ES-I3 (cell line): ENCODE measurements at regions not wholly inside any gene's neighbourhood (a gene's known extent, or its start where the extent isn't known, plus 50 kb on each side); places are given as distances from the start of the nearest gene placed in this dataset.

ENCODE experiments used
- H3K36me3 ChIP-seq: 2 replicates; pipeline ENCODE4 v1.6.1; 2013; ENCODE audit warnings: mild to moderate bottlenecking, low read length, control low read depth, moderate library complexity; ENCODE audit not compliant: insufficient read depth
- H3K4me1 ChIP-seq: 2 replicates; pipeline ENCODE4 v1.6.1; 2013; ENCODE audit warnings: mild to moderate bottlenecking, control low read depth, low read length; ENCODE audit not compliant: insufficient read depth
- H3K9ac ChIP-seq: 2 replicates; pipeline ENCODE4 v1.6.1; 2013; ENCODE audit warnings: low read depth, mild to moderate bottlenecking, low read length, moderate library complexity
- H3K9me3 ChIP-seq: 2 replicates; pipeline ENCODE4 v1.6.1; 2013; ENCODE audit warnings: mild to moderate bottlenecking, low read length, moderate library complexity; ENCODE audit not compliant: control insufficient read depth, insufficient read depth

DNA sequence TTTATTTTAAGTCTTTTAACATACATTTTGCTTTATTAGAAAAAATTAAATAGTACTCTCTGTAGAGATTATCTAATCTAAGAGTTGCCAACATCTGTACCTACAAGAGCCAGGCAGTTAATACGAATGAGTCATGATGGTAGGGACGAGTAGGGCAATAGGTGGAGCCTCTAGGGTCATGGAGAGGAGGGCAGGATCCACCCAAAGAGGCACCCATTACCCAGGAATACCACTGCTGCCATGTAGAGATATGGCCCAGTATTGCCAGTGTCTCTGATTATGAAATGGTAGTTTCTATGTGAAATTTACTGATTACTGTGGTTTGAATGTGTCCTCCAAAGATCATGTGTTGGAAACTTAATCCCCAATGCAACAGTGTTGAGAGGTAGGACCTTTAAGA is 170.4 kb downstream of the PIK3R1 start:
- Histone ChIP-seq H3K4me1 (no peaks in the 10 kb centered on the region), H3K9me3 (no peaks in the 10 kb centered on the region), H3K9ac (no peak overlapping the region), H3K36me3 (no peaks in the 10 kb centered on the region)

DNA sequence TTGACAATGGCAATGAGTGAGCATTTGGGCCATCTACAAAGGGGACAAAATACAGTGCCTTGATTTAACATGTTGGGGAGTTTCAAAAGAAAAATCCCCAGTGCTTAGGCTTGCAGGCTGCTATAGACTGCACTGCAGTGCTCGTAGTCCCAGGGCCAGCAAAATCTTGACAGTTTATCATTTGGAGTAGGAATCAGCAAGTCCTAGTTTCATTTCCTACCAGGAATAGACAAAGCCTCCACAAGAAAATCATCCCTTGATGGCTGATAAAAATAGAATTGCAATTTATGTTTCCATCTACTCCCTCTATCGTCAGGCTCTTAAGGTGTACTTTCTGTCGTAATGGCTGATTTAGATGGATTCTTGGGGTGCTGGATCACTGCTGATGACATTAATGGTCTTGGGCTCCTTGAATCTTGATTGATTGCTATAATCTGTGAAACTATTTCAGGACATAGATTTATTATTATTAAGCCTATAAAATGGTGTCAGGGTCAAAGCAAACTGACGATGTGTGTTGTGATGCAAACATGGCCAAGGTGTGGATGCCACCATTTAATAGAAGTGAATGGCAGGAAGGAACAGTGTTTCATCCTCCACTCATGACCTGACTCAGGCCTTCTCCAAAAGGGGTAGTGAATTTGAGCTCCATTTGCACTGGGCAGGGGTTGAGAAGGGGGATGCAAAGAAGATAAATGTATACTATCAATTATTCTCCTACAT is 171.7 kb downstream of the PIK3R1 start:
- H3K36me3 ChIP-seq = no peaks in the 10 kb centered on the region
- no peak overlapping the region for H3K9ac ChIP-seq
- H3K4me1 ChIP-seq = no peaks in the 10 kb centered on the region
- H3K9me3 ChIP-seq = no peaks in the 10 kb centered on the region

DNA sequence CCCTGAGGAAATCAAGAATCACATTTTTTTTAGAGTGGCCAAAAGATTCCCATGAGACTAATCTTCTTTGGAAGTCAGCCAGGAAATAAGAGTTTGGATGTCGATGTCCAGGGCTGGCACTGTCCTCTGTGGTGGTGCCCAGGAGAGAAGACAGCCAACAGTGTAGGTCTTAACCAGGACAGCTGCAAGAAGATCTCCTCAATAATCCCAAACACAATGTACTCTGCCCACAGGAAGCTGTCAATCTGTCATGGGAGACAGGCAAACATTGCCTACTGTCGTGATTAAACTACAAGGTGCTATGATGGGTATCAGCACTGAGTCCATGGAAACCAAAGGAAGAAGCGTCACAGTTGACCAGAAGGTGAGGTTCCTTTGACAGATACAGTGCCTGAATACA is 174.1 kb downstream of the PIK3R1 start:
- H3K4me1 ChIP-seq = no peaks in the 10 kb centered on the region
- no peaks in the 10 kb centered on the region for H3K9me3 ChIP-seq
- no peak overlapping the region for H3K9ac ChIP-seq
- no peaks in the 10 kb centered on the region for H3K36me3 ChIP-seq

DNA sequence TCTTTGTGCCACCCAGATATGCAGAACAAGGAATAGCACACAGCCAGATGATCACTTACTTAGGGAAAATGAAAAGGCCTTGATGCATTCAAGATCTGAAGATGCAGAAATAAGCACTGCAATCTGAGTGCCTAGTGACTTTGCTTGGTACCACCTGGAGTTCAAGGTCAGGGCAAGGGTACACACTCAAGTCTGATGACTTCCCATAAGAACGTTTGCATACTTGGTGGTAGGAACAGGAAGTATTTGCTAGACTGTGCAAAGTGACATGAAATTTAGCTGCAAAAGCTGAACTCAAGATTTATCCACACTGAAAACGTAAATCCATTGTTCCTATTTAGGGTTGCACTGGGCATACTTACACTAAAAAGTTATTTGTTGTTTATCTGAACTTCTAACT is 177.1 kb downstream of the PIK3R1 start:
- Histone ChIP-seq H3K36me3 (no peaks in the 10 kb centered on the region), H3K9ac (no peak overlapping the region), H3K4me1 (no peaks in the 10 kb centered on the region), H3K9me3 (0 out of 2 replicates have a peak, but pooled peaks cover 3% of the 10 kb centered on the region)

DNA sequence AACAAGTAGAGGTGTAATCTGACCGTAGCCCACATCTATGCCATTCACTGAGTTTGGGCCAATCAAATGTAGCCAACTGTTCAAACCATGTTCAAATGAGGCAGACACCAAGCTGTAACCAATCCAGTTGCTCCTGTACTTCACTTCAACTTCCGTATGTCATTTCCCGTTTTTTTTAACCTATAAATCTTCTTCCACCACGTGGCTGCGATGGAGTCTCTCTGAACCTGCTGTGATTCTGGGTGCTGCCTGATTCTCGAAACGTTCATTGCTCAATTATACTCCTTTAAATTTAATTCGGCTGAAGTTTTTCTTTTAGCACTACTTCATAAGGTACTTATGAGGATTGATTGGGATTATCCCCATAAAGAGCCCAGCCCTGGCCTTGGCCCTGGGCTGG is 179.7 kb downstream of the PIK3R1 start:
- Histone ChIP-seq H3K4me1 (no peaks in the 10 kb centered on the region), H3K9me3 (peaks cover 3% of the 10 kb centered on the region; the same call in 1 of the 2 replicates), H3K36me3 (no peaks in the 10 kb centered on the region), H3K9ac (no peak overlapping the region)

DNA sequence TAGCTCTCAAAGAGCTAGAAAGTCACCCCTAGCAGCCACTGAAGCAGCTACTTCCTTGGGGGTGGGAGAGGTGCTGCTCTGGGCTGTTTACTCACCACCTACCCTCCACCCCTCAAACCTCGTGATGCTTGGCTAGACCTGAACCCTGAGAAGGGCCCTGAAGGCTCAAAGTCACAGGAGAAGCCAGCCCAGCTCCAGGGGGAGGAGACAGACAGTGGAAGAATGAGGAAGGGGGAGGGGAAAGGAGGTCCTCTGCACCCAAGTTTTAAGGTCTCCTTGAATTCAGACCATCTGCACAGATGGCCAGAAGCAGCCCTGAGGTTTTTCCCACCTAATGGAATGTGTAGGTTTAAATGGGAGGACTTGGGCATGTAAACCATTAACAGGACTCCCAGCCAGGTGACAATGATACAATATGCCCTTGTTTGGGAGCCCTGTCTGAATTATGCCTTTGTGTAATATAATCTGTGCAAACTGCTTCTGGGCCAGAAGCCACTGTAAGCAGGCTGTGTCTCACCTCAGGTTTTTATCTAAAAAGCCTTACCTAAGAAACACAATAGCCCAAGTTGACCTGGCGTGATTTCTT is 180.5 kb downstream of the PIK3R1 start:
- Histone ChIP-seq H3K9me3 (peaks cover 5% of the 10 kb centered on the region; the same call in 1 of the 2 replicates), H3K4me1 (no peaks in the 10 kb centered on the region), H3K9ac (no peak overlapping the region), H3K36me3 (no peaks in the 10 kb centered on the region)

DNA sequence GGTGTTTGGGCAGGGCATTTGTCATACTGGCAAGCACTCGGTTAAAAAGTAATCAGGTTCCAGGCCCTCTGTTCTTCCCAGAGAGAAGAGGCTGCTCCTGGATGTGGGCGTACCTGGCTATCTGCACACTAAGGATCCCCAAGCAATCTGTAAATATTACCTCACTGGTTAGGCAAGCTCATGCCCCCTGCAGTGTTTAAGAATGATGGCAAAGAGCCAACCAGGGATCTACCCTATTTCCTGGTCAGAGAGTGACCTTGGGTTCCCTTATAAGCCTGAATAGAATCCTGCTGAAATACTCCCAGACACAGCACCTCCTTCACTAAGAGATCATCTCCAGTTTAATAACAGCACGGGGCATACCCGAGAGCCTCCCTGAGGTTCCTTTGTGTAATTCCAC is 181.2 kb downstream of the PIK3R1 start:
- Histone ChIP-seq H3K36me3 (no peaks in the 10 kb centered on the region), H3K9me3 (peaks cover 5% of the 10 kb centered on the region; the same call in 1 of the 2 replicates), H3K9ac (no peak overlapping the region), H3K4me1 (no peaks in the 10 kb centered on the region)

DNA sequence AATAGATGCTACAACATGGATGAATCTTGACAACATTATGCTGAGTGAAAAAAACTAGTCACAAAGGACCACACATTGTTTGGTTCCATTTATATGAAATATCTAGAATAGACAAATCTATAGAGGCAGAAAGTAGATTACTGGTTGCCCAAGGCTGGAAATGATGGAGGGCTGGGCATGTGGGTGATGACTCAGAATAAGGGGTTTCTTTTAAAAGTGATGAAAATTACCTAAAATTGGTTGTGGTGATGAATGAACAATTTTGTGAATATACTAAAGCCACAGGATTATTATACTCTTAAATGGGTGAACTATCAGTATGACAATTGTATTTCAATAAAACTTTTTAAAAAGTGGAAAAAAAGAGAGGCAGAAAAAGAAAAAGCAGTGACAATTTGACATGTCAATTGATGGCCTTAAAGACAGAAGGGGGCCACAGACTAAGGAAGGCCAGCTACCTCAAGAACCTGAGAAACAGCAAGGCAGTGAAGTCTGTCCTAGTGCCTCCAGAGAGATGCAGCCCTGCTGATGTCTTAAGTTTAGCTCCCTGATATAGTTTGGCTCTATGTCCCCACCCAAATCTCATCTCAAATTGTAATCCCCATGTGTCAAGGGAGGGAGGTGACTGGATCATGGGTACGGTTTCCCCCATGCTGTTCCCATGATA is 182.7 kb downstream of the PIK3R1 start:
- Histone ChIP-seq H3K4me1 (no peaks in the 10 kb centered on the region), H3K9me3 (peaks cover 5% of the 10 kb centered on the region; the same call in 1 of the 2 replicates), H3K36me3 (no peaks in the 10 kb centered on the region), H3K9ac (no peak overlapping the region)

DNA sequence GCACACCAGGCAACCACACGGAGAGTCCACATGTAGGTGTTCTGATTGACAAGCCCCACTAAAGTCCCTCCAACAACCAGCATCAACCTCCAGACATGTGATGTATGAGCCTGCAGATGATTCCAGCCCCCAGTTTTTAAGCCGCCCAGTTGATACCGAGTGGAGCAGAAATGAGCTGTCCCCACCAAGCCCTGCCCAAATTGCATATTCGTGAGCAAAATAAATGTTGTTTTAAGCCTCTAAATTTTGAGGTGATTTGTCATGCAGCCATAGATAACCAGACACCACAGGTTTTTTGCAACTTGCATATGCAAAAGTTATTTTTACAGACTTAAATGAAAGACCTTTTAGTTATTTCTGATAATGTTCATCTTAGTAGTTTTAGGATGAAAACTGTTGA is 187.7 kb downstream of the PIK3R1 start:
- H3K4me1 ChIP-seq = no peaks in the 10 kb centered on the region
- H3K9ac ChIP-seq = no peak overlapping the region
- no peaks in the 10 kb centered on the region for H3K36me3 ChIP-seq
- H3K9me3 ChIP-seq = 0 out of 2 replicates have a peak, but pooled peaks cover 2% of the 10 kb centered on the region

DNA sequence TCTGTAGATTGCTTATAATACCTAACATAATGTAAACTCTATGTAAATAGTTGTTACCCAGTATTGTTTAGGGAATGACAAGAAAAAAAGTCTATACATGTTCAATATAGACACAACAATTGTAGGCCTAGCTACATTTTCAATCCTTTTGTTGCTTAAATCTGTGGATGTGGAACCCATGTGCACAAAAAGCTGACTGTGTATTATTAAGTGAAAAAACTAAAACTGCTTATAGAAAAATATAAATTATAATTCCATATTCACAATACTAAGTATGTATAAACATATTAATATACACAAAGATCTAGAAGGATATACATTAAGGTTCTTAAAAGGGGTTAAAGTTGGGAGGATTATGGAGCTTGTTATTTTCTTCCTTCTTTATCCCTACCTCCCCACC is 188.7 kb downstream of the PIK3R1 start:
- no peak overlapping the region for H3K9ac ChIP-seq
- H3K36me3 ChIP-seq = no peaks in the 10 kb centered on the region
- peaks cover 4% of the 10 kb centered on the region; the same call in 1 of the 2 replicates for H3K4me1 ChIP-seq
- H3K9me3 ChIP-seq = 0 out of 2 replicates have a peak, but pooled peaks cover 2% of the 10 kb centered on the region

DNA sequence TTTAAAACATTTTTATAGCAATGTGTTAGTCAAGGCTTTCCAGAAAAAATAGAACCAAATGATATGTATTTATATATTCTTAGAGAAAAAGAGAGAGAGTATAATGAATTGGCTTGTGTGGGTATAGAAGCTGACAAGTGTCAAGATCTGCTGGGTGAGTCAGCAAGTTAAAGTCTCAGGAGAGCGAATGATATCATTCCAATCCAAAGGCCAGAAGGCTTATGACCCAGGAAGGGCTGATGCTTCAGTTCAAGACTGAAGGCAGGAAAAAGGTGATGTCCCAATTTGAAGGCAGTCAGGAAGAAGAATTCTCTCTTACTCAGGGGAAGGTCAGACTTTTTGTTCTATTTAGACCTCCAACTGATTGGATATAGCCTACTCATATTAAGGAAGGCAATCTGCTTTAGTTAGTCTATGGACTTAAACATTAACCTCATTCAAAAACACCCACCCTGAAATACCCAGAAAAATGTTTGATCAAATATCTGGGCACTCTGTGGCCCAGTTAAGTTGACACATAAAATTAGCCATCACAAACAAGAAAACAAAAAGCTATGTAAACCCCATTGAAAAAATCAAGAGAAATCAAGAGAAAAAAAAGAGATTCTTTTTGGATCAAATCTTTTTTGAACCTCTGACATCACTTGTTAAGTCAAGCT is 189.6 kb downstream of the PIK3R1 start:
- Histone ChIP-seq H3K4me1 (peaks cover 4% of the 10 kb centered on the region; the same call in 1 of the 2 replicates), H3K36me3 (no peaks in the 10 kb centered on the region), H3K9me3 (0 out of 2 replicates have a peak, but pooled peaks cover 2% of the 10 kb centered on the region), H3K9ac (no peak overlapping the region)

DNA sequence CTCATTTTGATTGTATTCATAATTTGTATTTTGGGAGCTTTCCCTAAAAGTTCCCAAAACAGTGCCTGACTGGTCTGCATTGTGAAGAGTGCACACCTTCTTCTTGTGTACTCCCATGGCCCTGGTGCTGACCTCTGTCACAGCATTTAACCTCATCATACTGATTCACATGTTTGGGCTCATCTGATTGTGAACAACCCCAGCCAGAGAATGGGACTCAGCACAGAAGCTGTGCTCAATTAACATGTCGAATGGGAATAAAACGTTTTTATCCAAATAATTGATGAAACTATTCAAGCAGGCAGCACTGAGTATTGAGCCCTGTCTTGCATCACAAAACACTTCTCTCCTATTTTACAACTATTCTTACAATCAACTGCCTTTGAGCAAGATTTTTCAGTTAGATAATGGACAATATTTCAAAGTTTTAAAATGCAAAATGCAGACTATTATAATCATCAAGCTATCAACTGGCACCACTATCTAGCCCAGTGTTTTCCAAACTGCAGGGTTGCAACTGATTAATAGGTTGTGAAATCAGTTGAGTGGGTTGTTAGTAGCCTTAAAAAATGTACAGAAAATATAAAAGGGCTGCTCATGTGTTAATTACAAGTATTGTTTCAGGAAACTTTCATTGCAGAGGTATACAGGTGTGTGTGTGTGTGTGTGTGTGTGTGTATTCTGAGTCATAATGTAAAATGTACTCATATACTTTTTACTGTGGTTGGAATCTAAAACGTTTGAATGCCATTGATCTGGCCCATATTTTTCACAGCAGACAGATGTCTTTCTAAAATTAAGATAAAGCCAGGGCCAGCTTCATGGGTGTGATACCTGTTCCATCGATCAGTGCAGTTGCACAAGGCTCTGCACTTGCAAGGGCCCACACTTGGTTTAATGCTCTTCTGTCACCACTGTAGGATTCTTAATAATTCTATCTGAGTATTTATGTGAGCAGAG is 190.5 kb downstream of the PIK3R1 start:
- no peaks in the 10 kb centered on the region for H3K9me3 ChIP-seq
- no peaks in the 10 kb centered on the region for H3K36me3 ChIP-seq
- H3K4me1 ChIP-seq = peaks cover 4% of the 10 kb centered on the region; the same call in 1 of the 2 replicates
- no peak overlapping the region for H3K9ac ChIP-seq

DNA sequence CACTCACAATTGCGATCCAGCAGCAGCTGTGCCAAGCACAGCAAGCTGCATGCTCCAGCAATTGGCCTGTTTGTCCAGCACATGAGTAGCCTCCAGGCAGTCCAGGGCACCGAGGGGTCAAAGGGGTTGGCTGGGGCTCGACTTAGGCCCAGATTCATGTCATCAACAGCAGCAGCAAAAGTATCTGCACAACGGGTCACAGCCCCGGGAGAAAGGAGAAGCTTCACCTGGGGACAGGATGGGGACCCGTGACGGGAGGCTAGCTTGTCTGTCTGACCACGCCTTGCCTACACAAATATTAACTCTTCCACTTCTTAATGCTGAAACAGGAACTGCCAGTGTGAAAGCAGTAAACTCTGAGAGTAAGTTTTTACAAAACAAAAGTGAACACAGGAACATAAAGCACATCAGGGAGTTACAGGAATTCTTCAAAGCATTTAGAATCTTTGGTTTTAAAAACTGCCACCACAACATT is 191.2 kb downstream of the PIK3R1 start:
- Histone ChIP-seq H3K9ac (no peak overlapping the region), H3K36me3 (no peaks in the 10 kb centered on the region), H3K4me1 (peaks cover 4% of the 10 kb centered on the region; the same call in 1 of the 2 replicates), H3K9me3 (no peaks in the 10 kb centered on the region)
